ENCODE measurements at regions not wholly inside any gene's neighbourhood (a gene's known extent, or its start where the extent isn't known, plus 50 kb on each side); places are given as distances from the start of the nearest gene placed in this dataset.

- intact Hi-C loops (cut with DNase I): no loop called here
- DNase-seq (no peak), ATAC-seq (ENCODE audit: low FRiP score) (no peak)
- no peak overlapping the region for H3K27ac ChIP-seq (ENCODE audit: low read depth in 1 of 2, low read length in 2 of 2)
- H3K36me3 ChIP-seq (ENCODE audit: control insufficient read depth in 1 of 2, insufficient read depth in 2 of 2, low read length in 1 of 2): no peaks in the 10 kb centered on the region
- no peaks in the 10 kb centered on the region for H3K9me3 ChIP-seq (ENCODE audit: control insufficient read depth, low read length)
- 82 to 84% methylated on average over 4 of the region's 4 CpGs for WGBS, 2 donors
- no peak overlapping the region for H3K4me3 ChIP-seq (ENCODE audit: low read length in 2 of 2)
- H3K4me1 ChIP-seq (ENCODE audit: control insufficient read depth in 1 of 2, insufficient read depth in 2 of 2, low read length in 2 of 2): no peaks in the 10 kb centered on the region
- H3K27me3 ChIP-seq (ENCODE audit: control insufficient read depth in 1 of 2, insufficient read depth in 2 of 2, low read length in 1 of 2): no peaks in the 10 kb centered on the region
These were observed 246.4 kb downstream of the SMARCA2 start for GRCh38 chr9:2261421-2262103.

DNA sequence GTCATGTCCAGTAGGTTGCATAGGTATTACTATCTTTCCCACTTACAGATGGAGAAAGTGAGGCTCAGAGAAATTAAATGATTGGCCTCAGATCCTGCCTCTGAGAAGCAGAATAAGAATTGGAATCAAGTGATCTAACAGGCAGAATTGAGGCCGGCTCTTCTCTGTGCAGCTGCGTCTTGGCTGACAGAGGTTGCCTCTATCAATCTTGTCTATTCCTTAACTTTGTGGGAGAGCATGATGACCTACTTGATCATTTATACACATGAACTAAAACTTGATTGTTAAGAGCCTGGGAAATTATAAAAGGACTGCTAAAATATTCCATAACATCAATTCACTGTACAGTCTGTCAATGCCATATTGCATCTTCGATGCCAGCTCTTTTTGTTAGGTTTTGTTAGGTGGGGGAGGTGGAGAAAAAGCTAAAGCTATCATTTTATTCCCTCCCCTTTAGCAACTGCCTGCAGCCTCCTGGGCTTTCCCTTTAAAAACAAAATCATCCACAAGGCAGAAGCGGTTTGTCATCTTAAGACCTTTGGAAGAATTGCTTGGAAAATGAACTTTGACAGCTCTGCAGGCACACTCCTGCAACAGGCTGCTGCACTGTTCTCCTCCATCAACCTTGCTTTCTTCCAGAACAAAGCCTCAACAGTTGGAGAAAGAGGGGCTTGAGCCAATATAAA is 247.4 kb downstream of the SMARCA2 start:
- Histone ChIP-seq H3K27me3 (ENCODE audit: control insufficient read depth in 1 of 2, insufficient read depth in 2 of 2, low read length in 1 of 2) (no peaks in the 10 kb centered on the region), H3K9me3 (ENCODE audit: control insufficient read depth, low read length) (no peaks in the 10 kb centered on the region), H3K4me3 (ENCODE audit: low read length in 2 of 2) (no peak overlapping the region), H3K4me1 (ENCODE audit: control insufficient read depth in 1 of 2, insufficient read depth in 2 of 2, low read length in 2 of 2) (no peaks in the 10 kb centered on the region), H3K27ac (ENCODE audit: low read depth in 1 of 2, low read length in 2 of 2) (no peak overlapping the region), H3K36me3 (ENCODE audit: control insufficient read depth in 1 of 2, insufficient read depth in 2 of 2, low read length in 1 of 2) (no peaks in the 10 kb centered on the region)
- 53 to 58% methylated on average over 4 of the region's 4 CpGs for WGBS, 2 donors
- no peak for DNase-seq
- intact Hi-C loops (cut with DNase I): no loop called here
- ATAC-seq (ENCODE audit: low FRiP score): no peak

GRCh38 chr9:2263111-2263510 is 248.0 kb downstream of the SMARCA2 start:
- intact Hi-C loops (cut with DNase I): no loop called here
- Histone ChIP-seq H3K36me3 (ENCODE audit: control insufficient read depth in 1 of 2, insufficient read depth in 2 of 2, low read length in 1 of 2) (no peaks in the 10 kb centered on the region), H3K27ac (ENCODE audit: low read depth in 1 of 2, low read length in 2 of 2) (no peak overlapping the region), H3K9me3 (ENCODE audit: control insufficient read depth, low read length) (no peaks in the 10 kb centered on the region), H3K27me3 (ENCODE audit: control insufficient read depth in 1 of 2, insufficient read depth in 2 of 2, low read length in 1 of 2) (no peaks in the 10 kb centered on the region), H3K4me1 (ENCODE audit: control insufficient read depth in 1 of 2, insufficient read depth in 2 of 2, low read length in 2 of 2) (peaks cover 0 to 2% of the 10 kb centered on the region in 2 donors), H3K4me3 (ENCODE audit: low read length in 2 of 2) (no peak overlapping the region)
- 67 to 69% methylated on average over 1 of the region's 1 CpG for WGBS, 2 donors
- DNase-seq (no peak), ATAC-seq (ENCODE audit: low FRiP score) (no peak)

GRCh38 chr9:2263665-2264064 is 248.5 kb downstream of the SMARCA2 start:
- DNase-seq (no peak), ATAC-seq (ENCODE audit: low FRiP score) (no peak)
- intact Hi-C loops (cut with DNase I): no loop called here
- Histone ChIP-seq H3K27me3 (ENCODE audit: control insufficient read depth in 1 of 2, insufficient read depth in 2 of 2, low read length in 1 of 2) (no peaks in the 10 kb centered on the region), H3K36me3 (ENCODE audit: control insufficient read depth in 1 of 2, insufficient read depth in 2 of 2, low read length in 1 of 2) (no peaks in the 10 kb centered on the region), H3K4me1 (ENCODE audit: control insufficient read depth in 1 of 2, insufficient read depth in 2 of 2, low read length in 2 of 2) (peaks cover 0 to 2% of the 10 kb centered on the region in 2 donors), H3K27ac (ENCODE audit: low read depth in 1 of 2, low read length in 2 of 2) (no peak overlapping the region), H3K4me3 (ENCODE audit: low read length in 2 of 2) (no peak overlapping the region), H3K9me3 (ENCODE audit: control insufficient read depth, low read length) (no peaks in the 10 kb centered on the region)
- 61 to 90% methylated on average over 3 of the region's 3 CpGs for WGBS, 2 donors

DNA sequence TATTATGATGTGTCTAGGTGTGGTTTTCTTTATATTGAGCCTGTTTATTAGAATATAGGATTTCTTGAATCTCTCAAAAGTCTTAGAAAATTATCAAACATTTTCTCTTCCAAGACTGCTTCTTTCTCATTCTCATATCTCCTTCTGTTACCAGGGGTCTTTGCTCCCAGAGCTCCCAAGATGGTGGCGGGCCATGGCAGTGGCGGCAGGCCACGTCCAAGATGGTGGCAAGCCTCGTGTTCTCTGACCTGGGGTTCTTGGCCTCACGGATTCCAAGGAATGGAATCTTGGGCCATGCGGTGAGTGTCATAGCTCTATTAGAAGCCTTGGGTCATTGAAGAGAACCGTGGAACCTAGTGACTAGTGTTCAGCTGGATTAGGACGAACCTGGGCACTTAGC is 248.9 kb downstream of the SMARCA2 start:
- Histone ChIP-seq H3K4me3 (ENCODE audit: low read length in 2 of 2) (no peak overlapping the region), H3K27me3 (ENCODE audit: control insufficient read depth in 1 of 2, insufficient read depth in 2 of 2, low read length in 1 of 2) (no peaks in the 10 kb centered on the region), H3K4me1 (ENCODE audit: control insufficient read depth in 1 of 2, insufficient read depth in 2 of 2, low read length in 2 of 2) (peaks cover 0 to 2% of the 10 kb centered on the region in 2 donors), H3K27ac (ENCODE audit: low read depth in 1 of 2, low read length in 2 of 2) (no peak overlapping the region), H3K9me3 (ENCODE audit: control insufficient read depth, low read length) (no peaks in the 10 kb centered on the region), H3K36me3 (ENCODE audit: control insufficient read depth in 1 of 2, insufficient read depth in 2 of 2, low read length in 1 of 2) (no peaks in the 10 kb centered on the region)
- WGBS, 2 donors: 96 to 97% methylated on average over 8 of the region's 8 CpGs
- ATAC-seq (ENCODE audit: low FRiP score): no peak
- intact Hi-C loops (cut with DNase I): no loop called here
- no peak for DNase-seq

GRCh38 chr9:2267181-2267745 is 252.1 kb downstream of the SMARCA2 start:
- Histone ChIP-seq H3K27me3 (ENCODE audit: control insufficient read depth in 1 of 2, insufficient read depth in 2 of 2, low read length in 1 of 2) (no peaks in the 10 kb centered on the region), H3K9me3 (ENCODE audit: control insufficient read depth, low read length) (no peaks in the 10 kb centered on the region), H3K27ac (ENCODE audit: low read depth in 1 of 2, low read length in 2 of 2) (no peak overlapping the region), H3K4me1 (ENCODE audit: control insufficient read depth in 1 of 2, insufficient read depth in 2 of 2, low read length in 2 of 2) (peaks cover 0 to 2% of the 10 kb centered on the region in 2 donors), H3K4me3 (ENCODE audit: low read length in 2 of 2) (no peak overlapping the region), H3K36me3 (ENCODE audit: control insufficient read depth in 1 of 2, insufficient read depth in 2 of 2, low read length in 1 of 2) (no peaks in the 10 kb centered on the region)
- intact Hi-C loops (cut with DNase I): no loop called here
- ATAC-seq (ENCODE audit: low FRiP score) (peak; percentile 64), DNase-seq (no peak)
- 12 to 17% methylated on average over 7 of the region's 7 CpGs for WGBS, 2 donors

GRCh38 chr9:2269778-2270177 is 254.6 kb downstream of the SMARCA2 start:
- 70 to 77% methylated on average over 3 of the region's 3 CpGs for WGBS, 2 donors
- intact Hi-C loops (cut with DNase I): no loop called here
- no peak for ATAC-seq (ENCODE audit: low FRiP score)
- H3K9me3 ChIP-seq (ENCODE audit: control insufficient read depth, low read length): no peaks in the 10 kb centered on the region
- H3K27ac ChIP-seq (ENCODE audit: low read depth in 1 of 2, low read length in 2 of 2): no peak overlapping the region
- H3K36me3 ChIP-seq (ENCODE audit: control insufficient read depth in 1 of 2, insufficient read depth in 2 of 2, low read length in 1 of 2): no peaks in the 10 kb centered on the region
- peaks cover 0 to 2% of the 10 kb centered on the region in 2 donors for H3K4me1 ChIP-seq (ENCODE audit: control insufficient read depth in 1 of 2, insufficient read depth in 2 of 2, low read length in 2 of 2)
- H3K4me3 ChIP-seq (ENCODE audit: low read length in 2 of 2): no peak overlapping the region
- DNase-seq: no peak
- no peaks in the 10 kb centered on the region for H3K27me3 ChIP-seq (ENCODE audit: control insufficient read depth in 1 of 2, insufficient read depth in 2 of 2, low read length in 1 of 2)

GRCh38 chr9:2270565-2270964 is 255.4 kb downstream of the SMARCA2 start:
- no peak overlapping the region for H3K4me3 ChIP-seq (ENCODE audit: low read length in 2 of 2)
- no peaks in the 10 kb centered on the region for H3K9me3 ChIP-seq (ENCODE audit: control insufficient read depth, low read length)
- H3K27me3 ChIP-seq (ENCODE audit: control insufficient read depth in 1 of 2, insufficient read depth in 2 of 2, low read length in 1 of 2): no peaks in the 10 kb centered on the region
- DNase-seq (no peak), ATAC-seq (ENCODE audit: low FRiP score) (no peak)
- WGBS, 2 donors: 92 to 93% methylated on average over 5 of the region's 5 CpGs
- H3K36me3 ChIP-seq (ENCODE audit: control insufficient read depth in 1 of 2, insufficient read depth in 2 of 2, low read length in 1 of 2): no peaks in the 10 kb centered on the region
- intact Hi-C loops (cut with DNase I): no loop called here
- H3K27ac ChIP-seq (ENCODE audit: low read depth in 1 of 2, low read length in 2 of 2): no peak overlapping the region
- H3K4me1 ChIP-seq (ENCODE audit: control insufficient read depth in 1 of 2, insufficient read depth in 2 of 2, low read length in 2 of 2): peaks cover 0 to 2% of the 10 kb centered on the region in 2 donors

GRCh38 chr9:2271426-2271825 is 256.3 kb downstream of the SMARCA2 start:
- peak in 1 of 2 donors; percentile 61 for DNase-seq
- peaks cover 0 to 2% of the 10 kb centered on the region in 2 donors for H3K4me1 ChIP-seq (ENCODE audit: control insufficient read depth in 1 of 2, insufficient read depth in 2 of 2, low read length in 2 of 2)
- no peak overlapping the region for H3K27ac ChIP-seq (ENCODE audit: low read depth in 1 of 2, low read length in 2 of 2)
- intact Hi-C loops (cut with DNase I): no loop called here
- 58 to 61% methylated on average over 4 of the region's 4 CpGs for WGBS, 2 donors
- H3K27me3 ChIP-seq (ENCODE audit: control insufficient read depth in 1 of 2, insufficient read depth in 2 of 2, low read length in 1 of 2): no peaks in the 10 kb centered on the region
- no peak overlapping the region for H3K4me3 ChIP-seq (ENCODE audit: low read length in 2 of 2)
- H3K36me3 ChIP-seq (ENCODE audit: control insufficient read depth in 1 of 2, insufficient read depth in 2 of 2, low read length in 1 of 2): no peaks in the 10 kb centered on the region
- H3K9me3 ChIP-seq (ENCODE audit: control insufficient read depth, low read length): no peaks in the 10 kb centered on the region
- no peak for ATAC-seq (ENCODE audit: low FRiP score)
